ENCODE measurements at regions not wholly inside any gene's neighbourhood (a gene's known extent, or its start where the extent isn't known, plus 50 kb on each side); places are given as distances from the start of the nearest gene placed in this dataset.

GRCh38 chr7:22586101-22586785, 86.3 kb upstream of the STEAP1B start:
- DNase-seq: no peak

GRCh38 chr7:22584179-22584578, 84.2 kb upstream of the STEAP1B start:
- no peak for DNase-seq

DNA sequence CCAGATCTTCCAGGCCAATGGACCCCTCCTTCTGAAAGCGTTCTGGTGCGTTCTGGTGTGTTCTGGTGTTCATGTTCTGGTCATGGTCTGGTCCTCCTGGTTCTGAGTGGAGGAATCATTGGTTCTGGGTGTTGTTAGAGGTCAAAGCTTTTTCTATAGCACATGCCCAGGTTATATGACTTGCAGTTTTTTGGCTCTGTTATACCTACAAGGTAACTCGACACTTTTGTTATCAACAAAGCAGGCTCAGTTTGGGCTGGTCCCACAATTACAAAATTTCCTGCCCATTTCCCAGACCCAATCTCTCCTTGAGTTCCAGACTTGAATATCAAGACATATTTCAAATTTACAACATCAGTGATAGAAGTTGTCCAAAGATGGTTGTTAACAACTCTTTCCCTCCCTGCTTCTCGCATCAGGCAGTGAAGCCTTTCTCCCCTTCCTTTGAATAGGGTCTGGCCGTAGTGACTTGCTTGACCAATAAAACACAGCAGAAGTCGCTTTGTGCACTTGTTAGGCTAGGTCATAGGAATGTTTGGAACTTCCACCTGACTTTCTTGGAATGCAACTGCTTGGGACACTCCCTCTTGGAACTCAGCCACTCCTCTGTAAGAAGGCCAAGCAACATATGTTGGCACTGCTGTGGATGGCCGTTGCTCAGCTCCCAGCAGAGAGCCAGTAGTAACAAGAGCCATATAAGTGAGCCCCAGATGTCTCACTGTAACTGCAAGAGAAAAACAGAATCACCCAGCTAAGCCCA, 83.1 kb upstream of the STEAP1B start:
- no peak for DNase-seq

- no peak for DNase-seq
Measured at GRCh38 chr7:22581099-22581498, 81.1 kb upstream of the STEAP1B start.

DNA sequence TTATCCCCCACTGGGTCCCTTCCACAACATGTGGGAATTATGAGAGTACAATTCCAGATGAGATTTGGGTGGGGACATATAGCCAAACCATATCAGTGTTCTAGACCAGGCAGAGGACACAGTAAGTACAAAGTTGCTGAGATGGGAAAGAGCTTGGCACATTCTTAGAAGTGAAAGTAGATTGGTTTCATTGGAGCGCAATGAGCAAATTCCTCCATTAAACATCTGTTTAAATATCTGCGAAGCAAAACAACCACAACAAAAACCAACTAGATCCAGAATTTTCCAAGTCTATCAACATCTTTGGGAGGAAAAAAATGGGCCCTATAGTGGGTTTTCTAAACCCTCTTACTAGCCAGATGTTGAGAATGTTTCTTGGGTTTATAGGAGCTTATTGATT, 80.0 kb upstream of the STEAP1B start:
- no peak for DNase-seq

DNA sequence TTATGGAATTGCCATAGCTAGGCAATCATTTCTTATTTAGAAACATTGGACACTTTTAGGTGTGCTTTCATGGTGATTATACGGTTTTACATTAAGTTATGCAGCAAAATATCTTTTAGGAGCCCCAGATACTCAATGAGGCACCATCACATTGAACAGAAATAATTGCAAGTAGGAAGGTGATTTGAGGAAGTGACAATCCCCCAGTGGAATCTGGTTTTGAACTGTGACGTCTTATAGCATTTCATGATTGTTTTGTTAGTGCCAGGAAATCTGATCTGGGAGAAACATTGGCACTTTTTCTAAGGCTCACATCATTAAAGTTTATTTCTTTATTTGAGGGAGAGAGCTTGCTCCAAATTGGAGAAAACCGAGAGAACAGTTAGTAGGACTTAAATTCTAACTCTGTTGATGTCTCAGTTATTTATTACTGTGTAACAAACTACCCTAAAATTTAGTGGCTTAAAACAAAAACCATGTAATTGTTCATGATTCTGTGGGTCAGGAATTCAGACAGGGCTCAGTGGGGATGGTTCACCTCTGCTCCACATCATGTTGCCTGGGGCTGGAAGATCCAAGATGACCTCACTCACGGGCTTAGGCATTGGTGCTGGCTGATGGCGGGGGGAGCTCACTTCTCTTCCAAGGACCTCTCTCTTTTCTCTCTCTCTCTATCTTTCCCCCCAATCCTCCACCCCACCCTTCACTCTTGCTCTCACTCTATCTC, 78.2 kb upstream of the STEAP1B start:
- peak; percentile 76 to 90 for DNase-seq

DNA sequence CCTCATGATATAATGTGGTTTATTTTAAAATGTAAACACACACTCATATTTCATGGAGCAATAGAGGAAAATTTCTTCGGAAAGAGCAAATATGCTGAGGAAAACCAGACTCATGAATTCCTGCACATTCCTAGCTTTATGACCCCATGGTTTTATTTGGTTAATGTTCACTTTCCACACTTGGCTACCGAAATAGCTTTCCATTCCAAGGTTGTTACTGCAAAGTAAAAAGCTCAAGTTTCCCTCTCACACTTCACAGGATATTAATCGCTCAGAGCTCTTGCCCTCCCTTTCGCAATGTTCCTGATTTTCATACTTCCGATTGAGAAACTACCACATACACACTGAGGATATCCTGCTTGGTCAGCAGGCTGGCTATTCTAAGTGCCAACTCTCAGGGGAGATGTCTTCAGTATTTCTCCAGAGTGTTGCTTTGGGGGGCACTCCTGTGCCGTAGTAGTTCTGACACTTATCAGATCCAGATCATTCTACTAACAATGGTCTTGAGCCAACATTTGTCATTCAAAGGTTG, 77.5 kb upstream of the STEAP1B start:
- peak; percentile 92 to 95 for DNase-seq

DNA sequence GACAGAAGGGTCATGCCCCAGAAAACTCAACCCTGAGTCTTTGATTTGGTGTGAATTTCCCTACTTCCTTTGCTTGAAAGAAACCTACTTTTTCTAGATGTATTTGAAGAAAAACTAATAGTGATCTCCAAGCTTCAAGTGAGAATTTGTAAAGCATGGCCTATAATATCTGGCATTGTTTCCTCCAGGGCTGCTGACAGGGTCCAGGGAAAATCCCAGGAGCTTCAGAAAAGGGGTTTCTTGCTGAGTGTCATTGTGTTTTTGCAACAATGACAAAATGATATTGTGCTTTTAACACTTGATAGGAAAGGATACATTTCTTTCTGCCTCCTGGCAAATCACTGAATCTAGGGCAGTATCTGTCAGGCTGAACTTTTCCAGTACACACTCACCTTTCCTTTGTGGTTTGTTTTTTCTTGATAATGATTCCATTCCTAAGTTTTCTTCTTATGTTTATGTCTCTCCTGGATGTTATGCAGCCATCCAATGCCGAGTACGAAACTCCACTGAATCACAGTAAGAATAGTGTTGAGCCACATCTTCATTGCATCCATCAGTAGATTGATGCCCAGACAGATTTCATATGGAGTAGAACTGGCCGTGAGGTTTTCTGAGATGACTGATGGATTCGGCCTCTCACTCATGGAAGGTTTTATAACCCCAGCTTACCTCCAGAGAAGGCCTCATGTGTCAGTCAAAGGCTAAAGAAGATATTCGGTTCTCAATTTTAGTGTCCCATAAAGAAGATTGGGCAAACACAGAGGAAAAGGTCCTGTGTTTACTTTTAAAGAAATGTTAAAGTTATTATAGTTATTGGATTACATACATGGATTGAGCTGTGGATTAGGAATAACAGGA, 76.9 kb upstream of the STEAP1B start:
- DNase-seq: peak in 1 of 2 donors; percentile 53

GRCh38 chr7:22574754-22575520, 74.9 kb upstream of the STEAP1B start:
- DNase-seq: peak; percentile 78 to 85

DNA sequence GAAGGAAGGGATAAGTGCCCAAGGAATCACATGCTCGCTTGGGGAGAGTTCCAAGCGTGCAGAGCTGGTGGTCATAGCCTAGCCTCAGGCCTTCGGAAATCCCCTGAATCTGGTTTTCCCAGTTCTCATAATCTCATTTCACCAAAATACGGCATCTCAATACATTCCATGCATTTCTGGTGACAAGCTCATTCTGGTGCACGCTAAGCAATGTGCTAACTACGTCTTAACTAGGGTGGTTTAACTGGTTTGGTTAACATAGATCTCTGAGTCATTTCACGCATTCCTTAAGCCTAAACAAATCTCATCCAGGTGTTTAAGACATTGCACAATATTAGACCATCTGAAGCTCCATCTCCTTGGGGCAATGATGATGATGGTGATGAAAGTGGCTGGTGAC, 72.9 kb upstream of the STEAP1B start:
- no peak for DNase-seq

DNA sequence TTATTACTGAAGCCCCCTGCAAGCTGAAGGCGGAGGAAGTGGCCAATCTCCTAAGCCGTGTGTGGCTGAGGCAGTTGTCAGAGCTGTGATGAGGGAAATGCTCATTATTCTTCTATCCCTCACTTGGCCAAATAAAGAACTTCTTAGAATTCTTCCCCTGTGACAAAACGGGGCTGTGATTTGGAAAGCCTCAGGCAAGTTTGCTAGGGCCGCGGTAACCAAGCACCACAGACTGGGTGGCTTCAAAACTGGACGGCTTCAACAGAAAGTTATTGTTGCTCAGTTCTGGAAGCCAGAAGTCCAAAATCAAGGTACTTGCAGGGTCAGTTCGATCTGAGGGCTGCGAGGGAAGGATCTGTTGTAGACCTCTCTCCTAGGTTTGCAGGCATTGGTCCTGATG, 72.3 kb upstream of the STEAP1B start:
- no peak for DNase-seq

GRCh38 chr7:22571766-22572165, 71.8 kb upstream of the STEAP1B start:
- DNase-seq: peak; percentile 54 to 55

GRCh38 chr7:22569586-22570321, 69.8 kb upstream of the STEAP1B start:
- peak; percentile 96 to 97 for DNase-seq

DNA sequence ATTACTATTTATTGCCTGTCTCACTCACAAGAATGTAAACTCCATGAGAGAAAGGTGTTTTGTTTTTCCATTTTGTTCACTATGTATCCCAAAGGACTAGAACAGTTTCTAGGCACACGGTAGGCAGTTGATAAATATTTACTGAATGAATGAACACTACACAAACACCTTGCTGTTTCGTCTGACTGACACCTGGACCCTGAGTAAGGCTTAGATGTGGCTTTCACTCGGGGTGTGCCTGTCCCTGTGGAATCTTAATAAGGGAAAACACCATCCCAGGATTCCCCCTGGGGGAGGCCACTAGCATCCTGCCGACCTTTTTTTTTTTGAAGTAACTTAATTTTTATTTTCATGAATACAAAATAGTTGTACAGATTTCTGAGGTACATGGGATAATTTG, 66.6 kb upstream of the STEAP1B start:
- no peak for DNase-seq

DNA sequence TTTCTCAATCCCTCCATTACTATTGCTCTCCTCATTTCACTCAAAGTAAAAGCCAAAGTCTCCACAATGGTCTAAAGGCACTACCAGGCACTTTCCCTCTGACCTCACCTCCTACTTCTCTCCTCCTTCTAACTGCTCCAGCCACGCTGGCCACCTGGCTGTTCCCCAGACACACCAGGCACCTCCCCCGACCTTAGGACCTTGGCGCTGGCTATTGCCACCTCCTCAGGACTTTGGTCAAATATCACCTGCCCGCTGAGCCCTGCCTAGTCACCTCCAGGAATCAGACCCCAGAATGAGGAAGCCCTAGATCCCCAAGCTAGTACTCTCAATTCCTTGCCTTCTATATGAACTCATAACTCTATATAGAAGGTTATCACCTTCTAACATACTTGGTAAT, 66.2 kb upstream of the STEAP1B start:
- DNase-seq: no peak

DNA sequence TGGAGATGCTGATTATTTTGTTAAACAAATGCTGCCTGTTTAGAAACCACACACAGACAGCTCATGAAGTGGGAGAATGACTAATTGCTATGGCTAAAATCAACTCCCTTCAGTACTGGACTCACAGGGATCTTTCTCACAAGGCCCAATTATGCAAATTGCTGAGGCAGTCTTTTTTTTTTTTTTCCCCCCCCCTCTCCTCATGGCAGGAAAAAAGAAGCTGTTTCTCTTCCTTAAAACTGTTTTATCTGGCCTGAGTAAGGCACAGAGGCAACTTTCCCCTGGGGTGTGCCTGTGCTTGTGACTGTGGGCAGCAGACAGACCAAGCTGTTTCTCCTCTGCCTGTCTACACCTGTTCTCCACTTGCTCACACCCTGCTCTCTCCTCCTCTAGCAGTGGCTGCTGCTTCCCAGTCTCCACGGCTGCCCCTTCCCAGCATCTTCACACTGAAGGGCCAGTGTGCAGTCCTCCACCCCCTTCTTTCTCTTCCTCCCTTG, 65.4 kb upstream of the STEAP1B start:
- peak; percentile 88 to 93 for DNase-seq

DNA sequence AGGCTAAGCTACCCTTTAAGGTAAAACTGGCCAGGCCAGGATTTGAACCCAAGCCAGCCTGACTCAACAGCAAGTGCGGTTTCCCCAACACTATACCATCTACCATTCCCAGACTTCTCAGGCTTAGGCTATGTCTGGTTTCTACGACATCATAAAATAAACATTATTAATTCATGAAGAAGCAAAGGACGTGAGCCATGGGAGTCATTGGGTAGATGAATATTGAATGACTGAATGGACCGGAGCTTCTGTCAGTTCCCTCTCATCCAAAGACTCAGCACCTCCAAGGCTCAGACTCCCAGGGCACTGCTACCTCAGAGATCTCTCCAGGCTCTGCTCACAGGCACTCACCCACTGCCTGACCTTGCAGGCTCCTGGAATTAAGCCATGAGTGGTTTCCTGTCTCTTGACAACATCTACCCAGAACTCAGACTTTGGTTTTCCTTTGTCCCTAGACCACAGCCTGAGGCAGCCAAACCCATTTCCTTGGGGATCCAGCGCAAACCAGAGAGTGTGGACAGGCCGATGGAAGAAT, 64.6 kb upstream of the STEAP1B start:
- DNase-seq: no peak

- DNase-seq: no peak
Measured at GRCh38 chr7:22563621-22564241, 63.7 kb upstream of the STEAP1B start.

GRCh38 chr7:22563032-22563501, 63.1 kb upstream of the STEAP1B start:
- DNase-seq: no peak

Measured in inflammatory macrophage treated with lipopolysaccharide for 1 hour (primary cell).